Activated naive CD4-positive, alpha-beta T cell treated with anti-CD3 and anti-CD28 coated beads for 36 hours (primary cell): ENCODE measurements at regions not wholly inside any gene's neighbourhood (a gene's known extent, or its start where the extent isn't known, plus 50 kb on each side); places are given as distances from the start of the nearest gene placed in this dataset.
A peak's percentile ranks its signal among the peaks of the same experiment; 100 is the strongest.

ENCODE experiments used
- CTCF ChIA-PET: fragments of 350-600 bp; sonication (Branson Sonifier 250); formaldehyde crosslinking; loops from one replicate; lab custom pipeline; 2021; ENCODE audit warnings: antibody characterized with exemption; lab: Charles Lee
- DNase-seq: peaks from one replicate; pipeline ENCODE4 v3.0.0-alpha.2; 2020
- H3K27ac Mint-ChIP-seq: one replicate; pipeline ENCODE4 v1.8.0; 2021; ENCODE audit warnings: mild to moderate bottlenecking, mixed read lengths
- H3K27me3 Mint-ChIP-seq: one replicate; pipeline ENCODE4 v1.8.0; 2021; ENCODE audit warnings: low read depth, mixed read lengths
- H3K36me3 Mint-ChIP-seq: one replicate; pipeline ENCODE4 v1.8.0; 2021; ENCODE audit warnings: low read depth, mixed read lengths
- H3K4me1 Mint-ChIP-seq: one replicate; pipeline ENCODE4 v1.8.0; 2021; ENCODE audit warnings: low read depth, mixed read lengths
- H3K4me3 Mint-ChIP-seq: one replicate; pipeline ENCODE4 v1.8.0; 2021; ENCODE audit warnings: mild to moderate bottlenecking, moderate library complexity, mixed read lengths
- H3K9me3 Mint-ChIP-seq: one replicate; pipeline ENCODE4 v1.8.0; 2021; ENCODE audit warnings: mixed read lengths
- intact Hi-C: fragments of 100-400 bp; cut with micrococcal nuclease; formaldehyde crosslinking; loops from one replicate; pipeline ENCODE4 v1.15.1; 2023

GRCh38 chrX:69297506-69297905 is 132.3 kb upstream of the PJA1 start:
- DNase-seq, result no peak
- H3K27ac Mint-ChIP-seq, result no peak overlapping the region
- intact Hi-C loops, result no loop called here
- no peak overlapping the region for H3K4me3 Mint-ChIP-seq
- no peaks in the 10 kb centered on the region for H3K9me3 Mint-ChIP-seq
- CTCF ChIA-PET, result no interaction called here
- H3K4me1 Mint-ChIP-seq, result no peaks in the 10 kb centered on the region
- H3K27me3 Mint-ChIP-seq, result peaks cover 2% of the 10 kb centered on the region
- no peaks in the 10 kb centered on the region for H3K36me3 Mint-ChIP-seq

DNA sequence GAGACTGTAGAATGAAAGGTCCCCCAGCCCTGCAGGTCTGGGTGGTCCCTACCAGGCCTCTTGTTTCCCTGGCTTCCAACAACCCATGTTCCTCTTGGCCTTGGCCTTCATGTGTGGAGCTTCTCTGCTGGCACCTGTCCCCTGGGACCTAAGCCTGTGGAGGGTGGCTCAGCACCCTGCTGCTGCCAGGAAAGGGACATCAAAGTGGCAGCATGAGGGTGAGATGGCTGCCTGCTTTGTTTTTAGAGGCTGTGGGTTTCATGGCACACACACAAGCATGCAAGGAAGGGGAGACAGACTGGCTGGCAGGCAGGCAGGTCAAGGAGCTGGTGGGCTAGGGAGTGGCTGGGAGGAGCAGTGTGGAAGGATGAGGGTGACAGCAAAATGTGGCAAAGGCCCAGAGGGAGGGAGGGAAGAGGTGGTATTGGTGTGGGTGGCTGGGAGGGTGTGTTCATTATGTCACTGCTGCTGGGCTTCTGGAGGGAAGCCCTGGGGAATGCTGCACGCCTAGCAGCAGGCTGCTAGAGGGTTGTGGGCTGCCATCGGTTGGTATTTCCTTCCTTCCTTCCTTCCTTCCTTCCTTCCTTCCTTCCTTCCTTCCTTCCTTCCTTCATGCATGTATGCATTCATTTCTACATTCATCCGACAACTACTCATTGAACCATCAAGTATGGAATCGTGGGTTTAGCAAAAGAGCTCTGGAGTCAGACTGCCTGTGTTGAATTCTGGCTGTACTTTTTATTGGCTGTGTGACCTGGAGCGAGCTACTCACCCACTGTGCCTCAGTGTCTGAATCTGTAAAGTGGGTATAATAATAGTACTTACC is 128.7 kb upstream of the PJA1 start:
- H3K27ac Mint-ChIP-seq, result no peak overlapping the region
- no peaks in the 10 kb centered on the region for H3K9me3 Mint-ChIP-seq
- intact Hi-C loops, result no loop called here

DNA sequence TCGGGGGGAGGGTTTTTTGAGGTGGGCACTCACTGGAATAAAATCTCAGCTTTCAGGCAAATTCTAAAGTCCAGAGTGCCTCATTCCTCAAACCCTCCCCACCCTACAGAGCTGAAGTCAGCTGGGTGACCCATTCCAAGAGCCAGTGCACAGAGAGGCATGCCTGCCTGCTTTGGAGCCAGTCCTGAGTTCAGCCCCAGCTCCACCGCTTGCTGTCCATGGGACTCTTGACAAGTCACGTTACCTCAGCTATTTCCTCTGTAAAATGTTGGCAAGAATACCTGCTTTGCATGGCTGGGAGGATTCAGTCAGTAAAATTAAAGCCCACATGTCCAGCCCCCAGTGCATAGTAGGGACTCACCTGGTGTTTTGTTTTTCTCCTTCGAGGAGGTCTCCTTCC is 125.9 kb upstream of the PJA1 start:
- CTCF ChIA-PET, result no interaction called here
- Mint-ChIP-seq H3K4me1 (no peaks in the 10 kb centered on the region), H3K27me3 (no peaks in the 10 kb centered on the region), H3K9me3 (no peaks in the 10 kb centered on the region), H3K27ac (no peak overlapping the region), H3K4me3 (no peak overlapping the region), H3K36me3 (no peaks in the 10 kb centered on the region)
- intact Hi-C loops, result no loop called here
- no peak for DNase-seq

More for the DNA sequence above, 128.7 kb upstream of the PJA1 start:
- no peaks in the 10 kb centered on the region for H3K27me3 Mint-ChIP-seq
- no peak overlapping the region for H3K4me3 Mint-ChIP-seq
- DNase-seq, result no peak
- no peaks in the 10 kb centered on the region for H3K4me1 Mint-ChIP-seq
- no peaks in the 10 kb centered on the region for H3K36me3 Mint-ChIP-seq
- CTCF ChIA-PET, result no interaction called here

GRCh38 chrX:69290292-69290691 is 125.0 kb upstream of the PJA1 start:
- intact Hi-C loops, result no loop called here
- no peaks in the 10 kb centered on the region for H3K9me3 Mint-ChIP-seq
- no peak for DNase-seq
- CTCF ChIA-PET, result no interaction called here
- no peak overlapping the region for H3K4me3 Mint-ChIP-seq
- H3K36me3 Mint-ChIP-seq, result no peaks in the 10 kb centered on the region
- H3K4me1 Mint-ChIP-seq, result no peaks in the 10 kb centered on the region
- H3K27ac Mint-ChIP-seq, result no peak overlapping the region
- no peaks in the 10 kb centered on the region for H3K27me3 Mint-ChIP-seq

GRCh38 chrX:69289793-69290123 is 124.5 kb upstream of the PJA1 start:
- no peak for DNase-seq
- Mint-ChIP-seq H3K9me3 (no peaks in the 10 kb centered on the region), H3K27me3 (no peaks in the 10 kb centered on the region), H3K4me3 (no peak overlapping the region), H3K27ac (no peak overlapping the region), H3K4me1 (no peaks in the 10 kb centered on the region), H3K36me3 (no peaks in the 10 kb centered on the region)
- intact Hi-C loops, result loop anchor here (5.0 kb wide), 1 partner anchor 1092 kb away; no protein-coding TSS in a partner anchor
- CTCF ChIA-PET, result no interaction called here

- Mint-ChIP-seq H3K4me3 (no peak overlapping the region), H3K4me1 (no peaks in the 10 kb centered on the region), H3K27me3 (no peaks in the 10 kb centered on the region), H3K9me3 (no peaks in the 10 kb centered on the region), H3K27ac (no peak overlapping the region), H3K36me3 (no peaks in the 10 kb centered on the region)
- DNase-seq, result no peak
- CTCF ChIA-PET, result interaction anchor here (1.2 to 1.3 kb wide), 2 partner anchors 248 to 467 kb away, joined by 3 to 4 read pairs; no protein-coding TSS in a partner anchor
- intact Hi-C loops, result loop anchor here (5.0 kb wide), 1 partner anchor 1092 kb away; no protein-coding TSS in a partner anchor
Measured at GRCh38 chrX:69289046-69289792, 124.0 kb upstream of the PJA1 start.

DNA sequence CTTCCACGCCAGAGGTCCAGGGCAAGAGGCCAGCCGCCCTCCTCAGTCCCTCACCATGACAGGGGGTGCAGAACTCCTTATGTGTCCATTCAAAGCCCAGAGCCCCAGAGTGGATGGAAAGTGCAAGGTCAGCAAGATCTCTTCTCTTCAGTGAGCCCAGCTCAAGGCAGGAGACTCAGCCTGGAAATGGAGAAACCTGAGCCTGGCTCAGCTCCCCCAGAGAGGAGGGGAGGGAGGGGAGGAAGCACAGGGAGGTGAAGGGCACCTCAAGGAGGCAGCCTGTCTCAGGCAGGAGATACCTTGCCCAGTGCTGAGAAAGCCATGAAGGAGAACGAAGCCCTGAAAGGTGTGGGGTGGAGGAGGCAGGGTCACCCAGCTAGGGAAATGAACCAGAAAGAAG is 121.8 kb upstream of the PJA1 start:
- intact Hi-C loops, result loop anchor here (5.0 kb wide), 1 partner anchor 1090 kb away; no protein-coding TSS in a partner anchor
- DNase-seq, result no peak
- CTCF ChIA-PET, result interaction anchor here (1.0 to 1.5 kb wide), 2 partner anchors 100 to 168 kb away, joined by 3 to 4 read pairs; no protein-coding TSS in a partner anchor
- Mint-ChIP-seq H3K4me3 (no peak overlapping the region), H3K4me1 (no peaks in the 10 kb centered on the region), H3K36me3 (no peaks in the 10 kb centered on the region), H3K27ac (no peak overlapping the region), H3K9me3 (no peaks in the 10 kb centered on the region), H3K27me3 (no peaks in the 10 kb centered on the region)

- Mint-ChIP-seq H3K4me3 (no peak overlapping the region), H3K27me3 (no peaks in the 10 kb centered on the region), H3K36me3 (no peaks in the 10 kb centered on the region), H3K4me1 (no peaks in the 10 kb centered on the region), H3K27ac (no peak overlapping the region), H3K9me3 (no peaks in the 10 kb centered on the region)
- DNase-seq, result no peak
- intact Hi-C loops, result loop anchor here (1.0 to 5.0 kb wide), 4 partner anchors 192 to 1089 kb away; no protein-coding TSS in a partner anchor
- CTCF ChIA-PET, result interaction anchor here (1.0 kb wide), 1 partner anchor 167 kb away, joined by 4 read pairs; no protein-coding TSS in a partner anchor
Measured at GRCh38 chrX:69286565-69286906, 121.3 kb upstream of the PJA1 start.

- Mint-ChIP-seq H3K27me3 (no peaks in the 10 kb centered on the region), H3K9me3 (no peaks in the 10 kb centered on the region), H3K4me3 (no peak overlapping the region), H3K36me3 (no peaks in the 10 kb centered on the region), H3K4me1 (no peaks in the 10 kb centered on the region), H3K27ac (no peak overlapping the region)
- peak; percentile 60 for DNase-seq
- intact Hi-C loops, result loop anchor here (1.0 to 5.0 kb wide), 4 partner anchors 192 to 1089 kb away; no protein-coding TSS in a partner anchor
- CTCF ChIA-PET, result interaction anchor here (0.7 to 1.8 kb wide), 5 partner anchors 167 to 1089 kb away, joined by 3 to 12 read pairs (median 4); partner anchors contain the start of gene EFNB1
Measured at GRCh38 chrX:69285881-69286564, 120.8 kb upstream of the PJA1 start.

GRCh38 chrX:69285401-69285877 is 120.2 kb upstream of the PJA1 start:
- no peak overlapping the region for H3K4me3 Mint-ChIP-seq
- no peak for DNase-seq
- no peaks in the 10 kb centered on the region for H3K4me1 Mint-ChIP-seq
- intact Hi-C loops, result loop anchor here (5.0 kb wide), 1 partner anchor 1088 kb away; no protein-coding TSS in a partner anchor
- no peak overlapping the region for H3K27ac Mint-ChIP-seq
- H3K27me3 Mint-ChIP-seq, result no peaks in the 10 kb centered on the region
- CTCF ChIA-PET, result interaction anchor here (0.7 to 1.8 kb wide), 5 partner anchors 368 to 1089 kb away, joined by 3 to 12 read pairs (median 4); partner anchors contain the start of gene EFNB1
- no peaks in the 10 kb centered on the region for H3K36me3 Mint-ChIP-seq
- no peaks in the 10 kb centered on the region for H3K9me3 Mint-ChIP-seq

DNA sequence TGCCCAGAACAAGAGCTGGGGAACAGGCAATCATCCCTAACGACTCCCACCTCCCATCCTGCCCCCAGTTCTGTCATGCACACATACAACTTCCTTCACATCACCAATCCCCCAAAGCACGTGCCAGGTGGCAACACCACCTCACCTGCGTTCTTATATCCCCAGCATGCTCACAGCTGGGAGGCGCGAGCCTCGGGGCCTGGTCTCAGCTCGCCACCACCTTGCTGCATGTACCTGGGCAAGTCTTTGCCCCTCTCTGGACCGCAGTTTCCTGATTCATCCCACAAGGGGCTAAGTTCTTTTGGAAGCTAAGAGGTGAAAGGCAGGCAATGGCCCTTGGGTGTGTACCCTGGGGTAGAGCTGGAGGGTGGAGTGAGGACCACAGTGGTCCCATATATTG is 119.2 kb upstream of the PJA1 start:
- Mint-ChIP-seq H3K9me3 (no peaks in the 10 kb centered on the region), H3K4me1 (no peaks in the 10 kb centered on the region), H3K27me3 (no peaks in the 10 kb centered on the region), H3K4me3 (no peak overlapping the region), H3K36me3 (no peaks in the 10 kb centered on the region), H3K27ac (no peak overlapping the region)
- DNase-seq, result no peak
- CTCF ChIA-PET, result interaction anchor here (1.1 to 1.8 kb wide), 3 partner anchors 456 to 553 kb away, joined by 3 to 12 read pairs (median 3); partner anchors contain the start of gene EFNB1
- intact Hi-C loops, result loop anchor here (5.0 kb wide), 1 partner anchor 57 kb away; no protein-coding TSS in a partner anchor
